Osteocyte (in vitro differentiated cells): ENCODE measurements at regions not wholly inside any gene's neighbourhood (a gene's known extent, or its start where the extent isn't known, plus 50 kb on each side); places are given as distances from the start of the nearest gene placed in this dataset.

Source experiments
- DNase-seq: peaks from one replicate; pipeline ENCODE4 v3.0.0; 2021; ENCODE audit warnings: mixed read lengths; ENCODE audit not compliant: unreplicated experiment; ENCODE audit errors: extremely low spot score
- H3K27ac Mint-ChIP-seq: one replicate; pipeline ENCODE4 v1.8.0; 2021; ENCODE audit warnings: mild to moderate bottlenecking, mixed read lengths; ENCODE audit not compliant: unreplicated experiment
- H3K27me3 Mint-ChIP-seq: one replicate; pipeline ENCODE4 v1.8.0; 2021; ENCODE audit warnings: mixed read lengths; ENCODE audit not compliant: unreplicated experiment
- H3K36me3 Mint-ChIP-seq: one replicate; pipeline ENCODE4 v1.8.0; 2021; ENCODE audit warnings: mixed read lengths; ENCODE audit not compliant: unreplicated experiment
- H3K4me1 Mint-ChIP-seq: one replicate; pipeline ENCODE4 v1.8.0; 2021; ENCODE audit warnings: mixed read lengths; ENCODE audit not compliant: unreplicated experiment
- H3K4me3 Mint-ChIP-seq: one replicate; pipeline ENCODE4 v1.8.0; 2021; ENCODE audit warnings: mild to moderate bottlenecking, moderate library complexity, mixed read lengths; ENCODE audit not compliant: unreplicated experiment
- H3K9me3 Mint-ChIP-seq: one replicate; pipeline ENCODE4 v1.8.0; 2021; ENCODE audit warnings: mixed read lengths; ENCODE audit not compliant: unreplicated experiment
- CTCF ChIP-seq: fragments of 200-600 bp; sonication (generic); IDR thresholded peaks from 2 replicates; pipeline ENCODE4 v1.5.0; 2021; ENCODE audit warnings: antibody characterized with exemption, mild to moderate bottlenecking, moderate library complexity

- Mint-ChIP-seq H3K9me3 (peaks cover 24% of the 10 kb centered on the region), H3K36me3 (no peaks in the 10 kb centered on the region), H3K4me3 (no peak overlapping the region), H3K4me1 (no peaks in the 10 kb centered on the region), H3K27me3 (no peaks in the 10 kb centered on the region), H3K27ac (no peak overlapping the region)
- TF ChIP-seq CTCF = no peak
- no peak for DNase-seq
Observed at GRCh38 chr22:47230741-47231140, 468.3 kb downstream of the TBC1D22A start.

- Mint-ChIP-seq H3K4me3 (no peak overlapping the region), H3K27me3 (no peaks in the 10 kb centered on the region), H3K4me1 (no peaks in the 10 kb centered on the region), H3K36me3 (no peaks in the 10 kb centered on the region), H3K9me3 (peaks cover 24% of the 10 kb centered on the region), H3K27ac (no peak overlapping the region)
- TF ChIP-seq CTCF = no peak
- DNase-seq = peak; percentile 59
Observed at GRCh38 chr22:47230251-47230650, 467.8 kb downstream of the TBC1D22A start.

GRCh38 chr22:47228767-47229166 is 466.3 kb downstream of the TBC1D22A start:
- Mint-ChIP-seq H3K9me3 (peaks cover 16% of the 10 kb centered on the region), H3K36me3 (no peaks in the 10 kb centered on the region)

GRCh38 chr22:47225931-47226633 is 463.6 kb downstream of the TBC1D22A start:
- DNase-seq = peak; percentile 77
- H3K4me1 Mint-ChIP-seq = no peaks in the 10 kb centered on the region
- TF ChIP-seq CTCF = no peak
- no peaks in the 10 kb centered on the region for H3K36me3 Mint-ChIP-seq
- no peak overlapping the region for H3K4me3 Mint-ChIP-seq
- H3K9me3 Mint-ChIP-seq = peaks cover 11% of the 10 kb centered on the region
- peaks cover 3% of the 10 kb centered on the region for H3K27me3 Mint-ChIP-seq
- no peak overlapping the region for H3K27ac Mint-ChIP-seq

More at GRCh38 chr22:47228767-47229166, 466.3 kb downstream of the TBC1D22A start:
- no peak for TF ChIP-seq CTCF
- Mint-ChIP-seq H3K27ac (no peak overlapping the region), H3K27me3 (no peaks in the 10 kb centered on the region), H3K4me3 (no peak overlapping the region), H3K4me1 (no peaks in the 10 kb centered on the region)
- DNase-seq = no peak

GRCh38 chr22:47225080-47225930 is 462.9 kb downstream of the TBC1D22A start:
- Mint-ChIP-seq H3K36me3 (no peaks in the 10 kb centered on the region), H3K4me3 (no peak overlapping the region), H3K4me1 (no peaks in the 10 kb centered on the region), H3K9me3 (peaks cover 11% of the 10 kb centered on the region), H3K27ac (no peak overlapping the region), H3K27me3 (peaks cover 3% of the 10 kb centered on the region)
- no peak for TF ChIP-seq CTCF
- peak; percentile 75 for DNase-seq
